NB4 (cell line): ENCODE measurements at regions not wholly inside any gene's neighbourhood (a gene's known extent, or its start where the extent isn't known, plus 50 kb on each side); places are given as distances from the start of the nearest gene placed in this dataset.

Experiments
- CTCF ChIP-seq: IDR thresholded peaks from one replicate; pipeline ENCODE4 v1.5.1; 2012; ENCODE audit warnings: low read depth, low read length
- POLR2A ChIP-seq: IDR thresholded peaks from 2 replicates; pipeline ENCODE4 v1.6.1; 2011; ENCODE audit warnings: mild to moderate bottlenecking; ENCODE audit not compliant: insufficient read length; ENCODE audit errors: extremely low read depth

DNA sequence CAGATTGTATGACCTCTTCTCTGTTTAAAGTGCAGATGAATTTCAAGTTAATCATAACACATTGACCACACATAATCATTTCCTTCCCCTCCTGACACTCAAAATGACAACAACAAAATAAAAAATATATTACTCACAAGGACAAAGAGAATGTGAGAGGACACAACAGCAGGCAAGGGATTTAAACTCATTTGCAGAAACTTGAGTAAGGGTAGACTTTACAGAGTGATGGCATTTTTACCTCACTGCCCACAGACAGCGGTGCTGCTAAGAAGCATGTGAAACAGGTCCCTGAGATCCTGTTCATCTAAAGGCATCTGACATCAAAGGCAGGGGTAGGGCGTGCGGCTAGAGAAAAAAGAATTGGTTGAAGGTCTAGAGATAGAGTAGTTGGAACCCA is 99.0 kb downstream of the TRIM36 start:
- no peak for TF ChIP-seq CTCF
- no peak for TF ChIP-seq POLR2A
